ENCODE measurements at regions not wholly inside any gene's neighbourhood (a gene's known extent, or its start where the extent isn't known, plus 50 kb on each side); places are given as distances from the start of the nearest gene placed in this dataset.
"Not testable (repeated sequence)": the region's sequence is repeated elsewhere in the genome, so short reads cannot be mapped to it uniquely, and the experiment has no call there.

GRCh38 chr3:27025718-27026117, 343.5 kb downstream of the NEK10 start:
- intact Hi-C loops (cut with DNase I), result no loop called here
- DNase-seq (no peak), FAIRE-seq (no peak), ATAC-seq (no peak)
- H3K27ac ChIP-seq, result no peak overlapping the region
- H3K4me1 ChIP-seq, result no peaks in the 10 kb centered on the region
- H3K9me3 ChIP-seq, result no peaks in the 10 kb centered on the region
- TF ChIP-seq, protein P1, sequence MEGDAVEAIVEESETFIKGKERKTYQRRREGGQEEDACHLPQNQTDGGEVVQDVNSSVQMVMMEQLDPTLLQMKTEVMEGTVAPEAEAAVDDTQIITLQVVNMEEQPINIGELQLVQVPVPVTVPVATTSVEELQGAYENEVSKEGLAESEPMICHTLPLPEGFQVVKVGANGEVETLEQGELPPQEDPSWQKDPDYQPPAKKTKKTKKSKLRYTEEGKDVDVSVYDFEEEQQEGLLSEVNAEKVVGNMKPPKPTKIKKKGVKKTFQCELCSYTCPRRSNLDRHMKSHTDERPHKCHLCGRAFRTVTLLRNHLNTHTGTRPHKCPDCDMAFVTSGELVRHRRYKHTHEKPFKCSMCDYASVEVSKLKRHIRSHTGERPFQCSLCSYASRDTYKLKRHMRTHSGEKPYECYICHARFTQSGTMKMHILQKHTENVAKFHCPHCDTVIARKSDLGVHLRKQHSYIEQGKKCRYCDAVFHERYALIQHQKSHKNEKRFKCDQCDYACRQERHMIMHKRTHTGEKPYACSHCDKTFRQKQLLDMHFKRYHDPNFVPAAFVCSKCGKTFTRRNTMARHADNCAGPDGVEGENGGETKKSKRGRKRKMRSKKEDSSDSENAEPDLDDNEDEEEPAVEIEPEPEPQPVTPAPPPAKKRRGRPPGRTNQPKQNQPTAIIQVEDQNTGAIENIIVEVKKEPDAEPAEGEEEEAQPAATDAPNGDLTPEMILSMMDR (IDR thresholded peaks at IDR 0.05), result no peak
- no peak overlapping the region for H3K4me3 ChIP-seq
- no peaks in the 10 kb centered on the region for H3K27me3 ChIP-seq
- 67 to 76% methylated on average over 2 of the region's 2 CpGs for WGBS, 2 donors
- no peaks in the 10 kb centered on the region for H3K36me3 ChIP-seq

- no peak for FAIRE-seq
- no peak for ATAC-seq
- intact Hi-C loops (cut with DNase I), result no loop called here
These were observed 337.7 kb downstream of the NEK10 start for GRCh38 chr3:27031476-27031875.

GRCh38 chr3:27034255-27034654, 334.9 kb downstream of the NEK10 start:
- Histone ChIP-seq H3K4me1 (no peaks in the 10 kb centered on the region), H3K9me3 (no peaks in the 10 kb centered on the region), H3K36me3 (no peaks in the 10 kb centered on the region), H3K27me3 (no peaks in the 10 kb centered on the region), H3K4me3 (no peak overlapping the region), H3K27ac (no peak overlapping the region)
- no peak for ATAC-seq
- intact Hi-C loops (cut with DNase I), result no loop called here
- FAIRE-seq, result no peak
- TF ChIP-seq, protein P1 (IDR thresholded peaks at IDR 0.05), result no peak
- DNase-seq, result no peak

More at GRCh38 chr3:27031476-27031875, 337.7 kb downstream of the NEK10 start:
- no peak overlapping the region for H3K4me3 ChIP-seq
- 67 to 77% methylated on average over 4 of the region's 4 CpGs for WGBS, 2 donors
- H3K27ac ChIP-seq, result no peak overlapping the region
- DNase-seq, result no peak
- H3K9me3 ChIP-seq, result no peaks in the 10 kb centered on the region
- TF ChIP-seq, protein P1 (IDR thresholded peaks at IDR 0.05), result no peak
- no peaks in the 10 kb centered on the region for H3K4me1 ChIP-seq
- no peaks in the 10 kb centered on the region for H3K36me3 ChIP-seq
- no peaks in the 10 kb centered on the region for H3K27me3 ChIP-seq

GRCh38 chr3:27040674-27041073, 328.5 kb downstream of the NEK10 start:
- ATAC-seq, result no peak
- DNase-seq, result no peak
- no peaks in the 10 kb centered on the region for H3K4me1 ChIP-seq
- no peaks in the 10 kb centered on the region for H3K9me3 ChIP-seq
- TF ChIP-seq, protein P1 (IDR thresholded peaks at IDR 0.05), result no peak
- no peak overlapping the region for H3K27ac ChIP-seq
- FAIRE-seq, result no peak
- no peaks in the 10 kb centered on the region for H3K27me3 ChIP-seq
- no peaks in the 10 kb centered on the region for H3K36me3 ChIP-seq
- intact Hi-C loops (cut with DNase I), result no loop called here
- no peak overlapping the region for H3K4me3 ChIP-seq

GRCh38 chr3:27042541-27042940, 326.6 kb downstream of the NEK10 start:
- 63 to 71% methylated on average over 2 of the region's 2 CpGs for WGBS, 2 donors
- intact Hi-C loops (cut with DNase I); DNase-seq; H3K36me3 ChIP-seq; H3K9me3 ChIP-seq; FAIRE-seq; ATAC-seq; H3K27me3 ChIP-seq; H3K4me3 ChIP-seq; H3K27ac ChIP-seq; H3K4me1 ChIP-seq: not testable (repeated sequence)

Data from pancreas (tissue), 10 donors.